HL-60/S4 treated with retinoic acid at 250 ng/mL for 4 days and 3 days (cell line): ENCODE measurements at regions not wholly inside any gene's neighbourhood (a gene's known extent, or its start where the extent isn't known, plus 50 kb on each side); places are given as distances from the start of the nearest gene placed in this dataset.

Source experiments
- in situ Hi-C: fragments of 300-500 bp; cut with MboI; formaldehyde crosslinking; loops from 2 replicates; pipeline ENCODE4 v1.7.0; 2022; ENCODE audit warnings: low sequenced_read_pairs

DNA sequence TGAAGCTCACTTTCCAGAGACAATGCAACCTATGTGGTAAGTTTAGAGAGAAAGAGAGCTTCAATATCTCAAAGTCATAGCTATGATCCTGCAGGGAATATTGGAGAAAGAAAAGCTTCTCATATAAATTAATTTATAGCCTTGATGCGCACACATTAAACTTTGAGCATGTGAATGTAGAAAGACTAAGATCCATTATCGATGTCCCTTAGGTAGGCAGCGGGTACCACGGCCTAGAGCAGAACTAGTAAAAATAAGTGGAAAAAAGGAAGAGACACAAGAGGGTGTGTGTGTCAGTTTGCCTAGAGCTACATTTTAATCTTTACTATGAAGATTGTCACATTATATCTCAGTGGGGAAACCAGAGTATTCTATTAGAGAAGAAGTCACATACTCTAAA is 685.6 kb downstream of the AMY1C start:
- in situ Hi-C loops = no loop called here

DNA sequence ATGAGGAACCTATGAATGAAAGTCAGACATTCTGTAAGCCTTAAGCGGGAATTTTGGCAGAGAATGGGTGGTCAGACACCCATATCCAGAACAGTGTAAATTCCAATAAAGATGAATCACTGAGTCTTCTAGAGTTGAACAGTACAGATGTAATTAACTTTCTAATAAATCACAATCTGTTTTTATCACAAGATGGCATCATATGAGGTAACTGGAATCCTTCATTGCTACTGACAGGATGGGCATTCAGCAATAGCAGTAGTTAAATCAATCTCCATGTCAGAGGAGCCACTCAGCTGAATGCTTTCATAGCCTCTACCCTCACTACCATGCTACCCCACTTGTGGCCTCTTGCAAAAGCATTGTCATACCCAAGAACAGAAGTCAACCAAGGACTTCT is 690.3 kb downstream of the AMY1C start:
- in situ Hi-C loops = no loop called here

DNA sequence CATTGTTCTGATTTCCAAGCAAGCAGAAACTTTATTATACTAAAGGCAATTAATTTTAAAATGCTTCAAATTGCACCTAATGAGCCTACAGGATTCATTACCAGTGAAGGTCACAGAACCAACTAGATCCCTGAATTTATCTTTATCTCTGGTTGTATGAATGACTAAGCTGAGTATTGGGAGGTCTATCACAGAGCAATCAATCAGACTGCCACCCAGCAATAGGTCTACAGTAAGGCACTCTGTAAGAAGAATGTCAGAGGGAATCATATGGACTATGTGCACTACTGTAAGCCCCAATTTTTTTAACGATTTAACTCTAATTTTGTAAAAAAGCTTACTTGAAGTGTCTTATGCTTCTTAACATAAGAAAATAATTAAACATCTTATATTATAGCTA is 707.0 kb downstream of the AMY1C start:
- in situ Hi-C loops = no loop called here

DNA sequence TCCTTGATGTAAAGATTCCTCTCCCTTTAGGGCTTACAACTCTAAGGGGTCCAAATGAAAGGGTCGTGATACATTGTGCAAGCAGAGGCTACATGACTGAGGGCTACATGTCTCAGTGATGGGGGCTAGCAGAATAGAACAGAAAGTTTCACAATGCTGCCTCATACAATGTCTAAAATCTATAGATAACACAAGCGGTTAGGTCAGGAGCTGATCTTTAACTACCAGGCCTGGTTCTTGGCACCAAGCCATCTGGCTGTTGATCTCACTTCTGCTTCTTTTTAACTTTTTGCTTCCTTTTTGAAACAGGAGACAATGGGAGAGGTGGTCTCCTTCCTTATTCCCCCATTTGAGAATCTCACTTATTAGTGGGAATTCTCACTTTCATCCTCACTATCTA is 710.2 kb downstream of the AMY1C start:
- in situ Hi-C loops = no loop called here

DNA sequence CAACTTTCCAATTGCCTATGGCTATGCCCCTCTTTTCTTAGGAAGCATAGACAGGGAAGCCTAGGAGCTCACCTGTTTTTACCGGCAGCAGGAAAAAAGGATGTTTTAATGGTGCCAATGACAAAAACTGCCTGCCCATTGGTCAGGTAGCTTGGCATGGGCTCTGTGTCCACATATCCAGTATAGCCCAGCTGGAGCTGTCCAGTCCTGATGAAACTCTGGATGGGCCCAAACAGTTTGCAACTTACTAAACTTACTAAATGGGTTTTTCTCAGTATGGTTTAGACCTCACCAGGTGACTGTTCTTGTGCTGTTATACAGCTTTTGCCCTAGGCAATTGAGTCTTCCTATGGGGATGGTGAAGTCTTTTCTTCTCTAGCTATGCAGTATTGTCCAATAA is 711.2 kb downstream of the AMY1C start:
- in situ Hi-C loops = no loop called here

DNA sequence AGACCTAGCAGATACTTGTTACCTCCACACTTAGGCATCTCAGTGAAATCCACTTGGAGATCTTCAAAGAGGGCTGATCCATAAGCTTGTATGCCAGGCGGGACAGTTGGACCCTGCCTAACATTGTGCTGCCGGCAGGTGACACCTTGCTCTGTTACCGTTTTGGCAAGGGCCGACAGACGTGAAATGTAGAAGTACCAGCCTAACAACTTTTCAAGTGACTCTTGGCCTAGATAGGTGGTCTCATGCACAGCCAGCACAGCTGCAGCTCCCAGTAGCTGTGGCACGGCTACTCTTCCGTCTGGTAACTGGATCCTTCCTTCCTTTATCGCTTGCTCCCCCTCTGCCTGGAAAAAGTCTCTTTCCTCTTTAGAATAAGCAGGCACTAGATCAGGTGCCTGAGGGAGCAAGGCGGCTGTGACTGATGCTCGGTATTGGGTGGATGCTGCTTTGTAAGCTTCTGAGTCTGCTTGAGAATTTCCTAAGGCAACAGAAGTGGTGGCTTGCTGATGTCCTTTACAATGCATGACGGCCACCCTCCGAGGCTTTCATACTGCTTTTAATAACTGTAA is 713.5 kb downstream of the AMY1C start:
- in situ Hi-C loops = no loop called here

DNA sequence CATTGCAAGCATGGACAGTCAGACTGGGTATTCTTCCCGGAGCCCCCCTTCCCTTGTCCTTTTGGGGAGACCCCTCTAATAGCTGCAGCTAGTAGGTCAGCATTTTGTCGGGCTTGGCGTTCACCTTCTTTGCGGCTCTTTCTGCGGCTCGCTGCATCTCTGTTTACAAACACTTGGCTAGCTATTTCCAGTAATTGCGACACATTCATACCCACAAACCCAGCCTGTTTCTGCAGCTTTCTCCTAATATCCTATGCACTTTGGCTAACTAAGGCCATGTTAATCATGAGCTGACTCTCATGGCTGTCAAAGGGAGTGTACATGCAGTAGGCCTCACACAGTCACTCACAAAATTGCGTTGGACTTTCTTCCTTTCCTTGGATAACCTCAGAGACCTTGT is 716.4 kb downstream of the AMY1C start:
- in situ Hi-C loops = no loop called here

DNA sequence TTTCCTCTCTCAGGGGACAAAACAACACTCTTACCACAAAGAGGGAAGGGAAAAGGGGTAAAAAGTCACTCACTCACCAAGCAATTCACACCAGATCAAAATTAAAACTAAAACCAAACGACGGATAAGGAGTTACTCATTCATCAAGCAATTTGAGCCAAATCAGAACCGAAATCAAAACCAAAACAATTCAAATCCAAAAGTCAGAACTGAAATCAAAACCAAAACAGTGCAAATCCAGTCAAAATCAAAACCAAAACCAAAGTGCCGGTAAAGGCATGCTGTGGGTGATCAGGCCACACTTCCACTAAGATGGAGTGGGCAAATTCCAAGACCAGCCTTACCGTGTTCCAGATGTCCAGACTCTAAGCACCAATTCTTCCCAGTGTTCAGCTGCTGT is 717.9 kb downstream of the AMY1C start:
- in situ Hi-C loops = no loop called here

DNA sequence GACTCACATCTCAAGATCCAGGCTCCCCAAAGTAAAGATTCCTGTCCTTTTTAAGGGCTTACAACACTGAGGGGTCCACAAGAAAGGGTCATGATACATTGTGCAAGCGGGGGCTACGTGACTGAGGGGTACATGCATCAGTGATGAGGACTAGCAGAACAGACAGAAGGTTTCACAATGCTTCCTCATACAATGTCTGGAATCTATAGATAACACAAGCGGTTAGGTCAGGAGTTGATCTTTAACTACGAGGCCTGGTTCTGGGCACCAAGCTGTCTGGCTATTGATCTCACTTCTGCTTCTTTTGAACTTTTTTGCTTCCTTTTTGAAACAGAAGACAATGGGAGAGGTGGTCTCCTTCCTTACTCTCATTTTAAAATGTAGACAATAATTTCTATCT is 718.6 kb downstream of the AMY1C start:
- in situ Hi-C loops = no loop called here

DNA sequence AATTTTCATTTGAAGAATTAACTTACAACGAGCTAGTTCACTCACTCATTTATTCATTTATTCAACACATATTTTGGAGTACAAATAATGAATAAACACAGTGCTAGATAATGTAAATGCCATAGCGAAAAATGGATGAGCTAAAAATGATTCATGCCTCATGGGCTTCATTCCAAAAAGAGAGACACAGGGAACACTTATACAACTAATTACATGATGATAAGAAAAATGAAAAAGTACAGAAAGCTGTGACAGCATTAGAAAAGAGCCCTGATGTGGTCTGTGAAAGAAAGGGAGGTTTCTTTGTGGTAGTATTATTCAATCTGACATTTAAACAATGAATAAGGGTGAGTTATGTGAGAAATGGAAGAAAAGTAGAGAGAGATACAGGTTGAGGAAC is 726.4 kb downstream of the AMY1C start:
- in situ Hi-C loops = no loop called here

DNA sequence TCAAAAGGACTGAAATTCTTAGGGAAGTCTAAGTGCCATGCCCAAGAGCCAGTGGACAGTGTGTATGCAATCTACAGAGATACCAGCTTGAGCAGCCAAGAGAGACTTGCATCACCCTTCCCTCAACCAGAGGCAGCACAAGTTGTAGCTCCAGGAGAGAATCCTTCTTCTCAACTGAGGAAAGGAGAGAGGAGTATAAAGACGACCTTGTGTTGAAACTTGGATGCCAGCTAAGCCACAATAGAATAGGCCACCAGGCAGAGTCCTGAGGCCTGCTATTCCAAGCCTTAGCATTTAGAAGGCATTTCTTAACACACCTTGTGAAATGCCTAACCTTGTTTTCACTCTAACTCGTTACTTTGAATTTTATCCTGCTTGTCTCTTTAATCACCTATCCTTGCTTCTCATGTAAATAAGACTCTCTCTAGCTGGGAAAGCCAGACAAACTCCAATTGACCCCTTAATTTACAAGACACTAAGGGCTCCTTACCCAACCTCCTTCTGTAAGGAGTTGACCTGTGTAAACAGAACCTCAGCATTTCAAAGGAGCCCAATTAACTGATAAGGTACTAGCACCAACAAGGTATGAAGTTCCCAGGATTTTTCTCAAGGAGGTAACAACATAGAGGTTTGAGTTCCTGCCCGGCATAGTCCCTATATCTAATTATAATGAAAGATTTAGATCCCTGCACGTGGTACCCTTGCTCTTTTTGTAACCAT is 738.8 kb downstream of the AMY1C start:
- in situ Hi-C loops = no loop called here

DNA sequence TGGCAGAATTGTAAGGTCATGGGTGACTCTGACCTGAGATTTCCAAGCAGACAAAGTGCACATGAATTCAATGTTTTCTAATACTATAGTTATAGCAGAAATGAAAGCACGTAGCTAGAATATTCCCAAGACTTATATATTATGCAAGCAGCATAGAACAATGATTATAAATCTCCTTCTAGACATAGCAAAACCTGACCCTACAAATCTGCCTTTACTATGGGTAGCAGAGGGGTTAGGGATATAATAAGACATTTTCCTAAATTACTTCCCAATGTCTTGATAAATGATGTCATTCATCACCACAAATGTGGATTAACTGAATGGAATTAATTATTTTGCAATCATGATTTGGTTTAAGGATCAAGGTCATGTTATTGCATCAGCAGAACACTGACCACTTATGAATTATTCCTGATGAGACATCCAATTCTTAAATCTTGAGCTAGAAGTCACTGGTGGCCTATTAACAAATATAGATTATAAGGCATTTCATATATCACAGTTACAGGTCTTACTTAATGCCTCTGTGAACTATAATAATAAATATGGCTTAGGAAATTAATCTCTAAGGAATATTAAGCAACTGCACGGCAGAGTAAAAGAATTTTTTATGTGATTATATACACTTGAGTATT is 776.6 kb downstream of the AMY1C start:
- in situ Hi-C loops = no loop called here

DNA sequence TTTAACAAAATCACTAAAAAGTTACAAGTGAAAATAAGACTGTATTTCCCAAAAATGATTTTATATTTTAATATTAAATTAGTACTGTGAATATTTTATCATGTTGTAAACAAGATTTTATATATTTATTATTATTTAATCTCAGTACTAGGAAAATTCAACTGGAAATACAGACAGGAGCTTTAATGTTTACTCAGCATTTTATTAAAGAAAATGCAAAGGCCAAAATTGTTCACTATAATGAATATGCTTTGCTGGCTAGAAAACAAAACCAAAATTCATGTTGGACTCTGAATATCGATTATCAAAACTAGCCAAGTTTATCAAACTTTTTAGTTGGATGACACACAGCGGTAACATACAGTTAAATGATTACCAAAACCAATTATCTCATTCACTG is 782.3 kb downstream of the AMY1C start:
- in situ Hi-C loops = no loop called here

DNA sequence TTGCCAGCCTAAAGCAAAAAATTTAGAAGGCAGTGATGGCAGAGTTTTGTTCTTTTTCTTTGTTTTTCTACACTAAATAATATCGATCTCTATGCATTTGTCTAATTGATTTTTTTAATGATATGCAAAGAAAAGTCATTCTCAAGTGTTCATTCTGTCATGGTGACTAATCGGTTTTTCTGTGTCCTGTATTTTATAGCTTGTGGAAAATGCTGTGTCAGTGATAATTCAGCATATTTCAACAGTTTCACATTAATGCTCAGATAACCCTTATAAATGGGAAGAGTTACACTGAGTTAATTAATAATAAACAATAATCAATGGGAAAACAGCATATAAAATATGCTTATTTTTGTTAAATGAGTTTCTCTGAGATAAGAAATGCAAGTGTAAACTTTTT is 824.9 kb downstream of the AMY1C start:
- in situ Hi-C loops = no loop called here

DNA sequence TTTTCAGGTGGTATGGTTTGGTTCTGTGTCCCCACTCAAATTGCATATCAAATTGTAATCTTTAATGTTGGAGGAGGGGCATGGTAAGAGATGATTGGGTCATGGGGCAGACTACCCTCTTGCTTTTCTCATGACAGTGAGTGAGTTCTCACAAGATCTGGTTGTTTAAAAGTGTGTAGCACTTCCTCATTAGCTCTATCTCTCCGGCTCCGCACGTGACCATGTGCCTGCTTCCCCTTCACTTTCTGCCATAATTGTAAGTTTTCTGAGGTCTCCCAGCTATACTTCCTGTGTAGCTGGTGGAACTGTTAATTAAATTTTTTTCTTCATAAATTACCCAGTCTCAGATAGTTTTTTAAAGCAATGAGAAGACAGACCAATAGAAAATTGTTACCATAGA is 843.2 kb downstream of the AMY1C start:
- in situ Hi-C loops = no loop called here

DNA sequence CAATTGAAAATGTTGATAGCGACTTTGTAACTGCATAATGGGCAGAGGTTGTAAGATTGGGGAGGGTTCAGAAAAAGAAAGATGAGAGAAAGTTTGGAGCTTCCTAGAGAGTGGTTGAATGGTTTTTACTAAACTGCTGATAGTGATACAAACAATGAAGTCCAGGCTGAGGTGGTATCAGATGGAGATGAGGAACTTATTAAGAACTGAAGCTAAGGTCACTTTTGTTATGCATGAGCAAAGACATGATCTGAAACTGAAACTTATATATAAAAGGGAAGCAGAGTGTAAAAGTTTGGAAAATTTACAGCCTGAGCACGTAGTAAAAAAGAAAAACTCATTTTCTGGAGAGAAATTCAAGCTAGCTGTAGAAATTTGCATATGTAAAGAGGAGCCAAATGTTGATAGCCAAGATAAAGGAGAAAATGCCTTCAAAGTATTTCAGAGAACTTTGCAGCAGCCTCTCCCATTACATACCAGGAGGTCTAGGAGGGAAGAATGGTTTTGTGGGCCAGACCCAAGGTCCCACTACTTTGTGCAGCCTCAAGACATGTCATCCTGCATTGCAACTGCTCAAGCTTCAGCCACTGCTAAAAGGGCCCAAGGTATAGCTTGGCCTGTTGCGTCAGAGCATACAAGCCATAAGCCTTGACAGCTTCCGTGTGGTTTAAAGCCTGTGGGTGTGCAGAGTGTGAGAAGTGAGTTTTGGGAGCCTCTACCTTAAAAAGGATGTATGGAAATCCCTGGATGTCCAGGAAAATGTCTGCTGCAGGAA is 843.9 kb downstream of the AMY1C start:
- in situ Hi-C loops = no loop called here

DNA sequence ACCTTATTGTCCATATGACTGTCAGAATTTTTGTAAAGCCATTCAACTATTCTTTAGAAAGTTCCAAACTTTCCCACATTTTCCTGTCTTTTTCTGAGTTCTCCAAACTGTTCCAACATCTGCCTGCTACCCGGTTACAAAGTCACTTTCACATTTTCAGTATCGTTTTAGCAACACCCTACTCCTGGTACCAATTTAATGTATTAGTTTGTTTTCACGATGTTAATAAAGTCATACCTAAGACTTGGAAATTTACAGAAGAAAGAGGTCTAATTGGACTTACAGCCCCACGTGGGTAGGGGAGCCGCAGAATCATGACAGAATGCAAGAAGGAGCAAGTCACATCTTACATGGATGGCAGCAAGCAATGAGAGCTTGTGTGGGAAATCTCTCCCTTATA is 867.8 kb downstream of the AMY1C start:
- in situ Hi-C loops = no loop called here

DNA sequence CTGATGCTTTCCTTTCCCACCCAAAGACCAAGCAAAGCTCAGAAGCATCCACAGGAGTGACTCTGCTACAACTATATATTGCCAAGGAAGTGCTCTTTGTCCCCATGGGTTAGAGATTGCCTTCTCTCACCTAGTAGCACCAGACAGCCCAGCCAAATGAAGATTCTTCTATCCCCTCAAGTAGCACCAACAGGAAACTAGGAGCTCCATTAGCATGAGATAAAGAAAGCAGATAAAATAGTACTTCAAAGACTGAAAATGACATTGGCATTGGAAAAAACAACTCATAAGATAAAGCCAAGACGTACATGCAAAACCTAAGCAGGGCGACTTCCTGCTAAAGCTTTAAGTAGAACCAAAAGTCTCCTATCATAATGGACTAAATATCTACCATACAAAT is 871.5 kb downstream of the AMY1C start:
- in situ Hi-C loops = no loop called here

DNA sequence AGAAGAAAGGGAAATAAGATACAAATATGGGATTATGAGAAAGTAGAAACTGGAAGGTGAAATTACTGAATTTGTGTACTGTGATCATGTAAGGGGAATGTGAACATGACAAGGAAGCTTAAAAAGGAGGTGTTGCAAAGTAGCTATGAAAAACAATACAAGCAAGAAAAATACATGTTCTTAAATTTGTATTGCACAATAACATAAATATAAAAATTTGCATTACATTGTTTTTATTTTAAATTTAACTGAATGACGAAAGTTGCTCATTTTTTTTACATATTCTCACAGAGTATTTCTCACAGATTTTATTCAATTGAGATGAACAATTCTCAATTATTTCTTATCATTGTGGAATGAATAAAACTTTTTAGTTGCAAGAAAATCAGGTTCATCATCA is 874.8 kb downstream of the AMY1C start:
- in situ Hi-C loops = no loop called here

DNA sequence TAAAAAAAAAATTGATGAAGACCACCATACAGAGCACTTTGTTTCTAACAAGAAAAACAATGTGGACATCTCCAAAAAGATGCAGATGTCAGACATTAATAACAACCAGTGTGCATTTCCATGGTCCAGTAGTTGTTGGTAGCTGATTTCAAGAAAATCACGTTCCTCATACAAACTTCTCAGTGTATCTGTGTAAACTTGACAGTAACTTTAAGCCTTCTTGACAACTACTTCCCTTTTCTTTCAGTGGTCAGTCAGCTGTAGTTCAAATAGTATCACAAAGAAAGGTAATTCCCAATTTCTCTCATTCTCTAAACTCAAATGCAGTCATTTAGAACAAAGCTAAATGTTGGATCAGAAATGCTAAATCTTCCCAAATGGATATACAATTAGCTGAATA is 879.9 kb downstream of the AMY1C start:
- in situ Hi-C loops = no loop called here

DNA sequence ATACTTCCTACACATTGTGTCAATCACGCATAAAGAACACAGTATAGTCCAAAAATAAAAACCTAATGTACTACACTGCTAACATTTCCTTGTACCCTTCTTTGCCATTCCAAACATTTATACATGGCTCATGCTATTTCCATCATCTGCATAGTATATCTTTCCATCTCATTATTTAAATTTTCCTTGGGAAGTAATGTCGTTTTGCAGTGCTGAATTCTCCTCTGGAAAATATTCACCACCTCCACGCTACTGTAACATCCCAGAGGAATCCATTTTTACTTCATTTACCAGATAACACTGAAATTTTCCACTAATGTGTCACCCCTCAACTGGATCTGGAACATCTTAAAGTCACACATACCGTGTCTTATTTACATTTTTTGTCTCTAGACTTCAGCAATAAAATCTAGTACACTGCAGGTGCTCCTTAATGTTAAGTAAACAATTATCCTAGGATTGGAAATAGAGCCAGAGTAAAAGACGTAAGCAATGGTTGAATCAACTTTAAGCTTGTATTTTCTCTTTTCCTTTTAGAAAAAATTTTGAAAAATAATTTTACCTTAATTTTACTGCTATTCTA is 881.0 kb downstream of the AMY1C start:
- in situ Hi-C loops = no loop called here

DNA sequence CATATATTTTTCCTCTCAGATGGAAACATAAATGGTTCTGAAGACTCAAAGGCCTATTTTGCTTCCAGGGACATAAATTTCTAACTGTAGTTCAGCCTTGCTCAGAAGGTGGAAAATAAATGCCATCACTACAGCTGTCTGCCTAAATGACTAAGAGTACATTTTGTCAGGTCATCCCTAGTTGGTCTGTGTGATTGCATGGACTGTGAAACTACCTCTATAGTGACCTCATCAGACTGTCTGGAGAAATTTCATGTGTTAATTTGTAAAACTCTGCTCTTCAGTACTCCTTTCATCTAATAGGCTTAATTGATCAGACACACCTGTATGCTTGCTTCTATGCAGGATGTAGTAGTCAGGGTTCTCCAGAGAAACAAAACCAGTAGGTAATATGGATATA is 886.9 kb downstream of the AMY1C start:
- in situ Hi-C loops = no loop called here
